ENCODE measurements at regions not wholly inside any gene's neighbourhood (a gene's known extent, or its start where the extent isn't known, plus 50 kb on each side); places are given as distances from the start of the nearest gene placed in this dataset. TPM values are rescaled to one million over a fixed set of nuclear protein-coding genes. Genes with fewer than 3 reads are reported as not detected.

DNA sequence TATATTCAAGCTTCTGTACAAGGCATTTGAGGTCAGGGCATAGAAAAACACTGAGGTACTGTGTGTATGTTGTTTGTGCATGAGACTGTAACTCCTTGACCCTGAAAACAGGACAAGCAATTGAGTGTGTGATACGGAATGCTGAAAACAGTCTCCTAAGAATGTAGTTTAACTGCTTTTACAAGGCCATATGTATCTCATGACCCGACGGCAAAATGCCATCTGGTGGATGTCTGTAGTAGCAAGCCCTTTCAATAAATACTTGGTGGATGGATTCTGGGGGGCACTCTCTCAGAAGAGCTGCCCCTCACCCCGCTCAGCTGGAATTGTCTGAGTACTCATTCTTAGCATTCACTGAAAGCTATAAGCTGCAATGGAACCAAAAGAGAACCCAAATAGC lies 69.3 kb upstream of the EYS start:
- TF ChIP-seq, protein P1, sequence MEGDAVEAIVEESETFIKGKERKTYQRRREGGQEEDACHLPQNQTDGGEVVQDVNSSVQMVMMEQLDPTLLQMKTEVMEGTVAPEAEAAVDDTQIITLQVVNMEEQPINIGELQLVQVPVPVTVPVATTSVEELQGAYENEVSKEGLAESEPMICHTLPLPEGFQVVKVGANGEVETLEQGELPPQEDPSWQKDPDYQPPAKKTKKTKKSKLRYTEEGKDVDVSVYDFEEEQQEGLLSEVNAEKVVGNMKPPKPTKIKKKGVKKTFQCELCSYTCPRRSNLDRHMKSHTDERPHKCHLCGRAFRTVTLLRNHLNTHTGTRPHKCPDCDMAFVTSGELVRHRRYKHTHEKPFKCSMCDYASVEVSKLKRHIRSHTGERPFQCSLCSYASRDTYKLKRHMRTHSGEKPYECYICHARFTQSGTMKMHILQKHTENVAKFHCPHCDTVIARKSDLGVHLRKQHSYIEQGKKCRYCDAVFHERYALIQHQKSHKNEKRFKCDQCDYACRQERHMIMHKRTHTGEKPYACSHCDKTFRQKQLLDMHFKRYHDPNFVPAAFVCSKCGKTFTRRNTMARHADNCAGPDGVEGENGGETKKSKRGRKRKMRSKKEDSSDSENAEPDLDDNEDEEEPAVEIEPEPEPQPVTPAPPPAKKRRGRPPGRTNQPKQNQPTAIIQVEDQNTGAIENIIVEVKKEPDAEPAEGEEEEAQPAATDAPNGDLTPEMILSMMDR (IDR thresholded peaks at IDR 0.05), result no peak
- no peak for DNase-seq (ENCODE audit: low spot score)
- no peak for ATAC-seq (ENCODE audit: low FRiP score)

DNA sequence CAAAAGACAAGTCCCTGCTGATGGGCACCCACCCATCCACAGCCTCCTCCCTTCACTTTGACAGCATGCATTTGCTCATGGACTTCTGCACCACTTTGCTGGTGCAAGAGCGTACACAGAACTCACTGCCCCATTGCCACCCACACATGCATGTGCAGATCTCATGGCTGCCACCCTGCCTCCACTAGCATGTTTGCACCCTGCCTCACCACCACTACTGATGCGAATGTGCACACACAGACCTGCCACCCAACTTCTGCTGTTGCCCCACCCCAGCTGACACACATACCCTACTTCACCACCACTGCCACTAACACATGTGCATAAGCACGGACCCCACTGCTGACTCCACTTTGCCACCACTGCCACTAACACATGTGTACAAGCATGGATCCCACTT lies 64.9 kb upstream of the EYS start:
- TF ChIP-seq, protein P1 (IDR thresholded peaks at IDR 0.05), result no peak
- ATAC-seq (ENCODE audit: low FRiP score), result no peak

DNA sequence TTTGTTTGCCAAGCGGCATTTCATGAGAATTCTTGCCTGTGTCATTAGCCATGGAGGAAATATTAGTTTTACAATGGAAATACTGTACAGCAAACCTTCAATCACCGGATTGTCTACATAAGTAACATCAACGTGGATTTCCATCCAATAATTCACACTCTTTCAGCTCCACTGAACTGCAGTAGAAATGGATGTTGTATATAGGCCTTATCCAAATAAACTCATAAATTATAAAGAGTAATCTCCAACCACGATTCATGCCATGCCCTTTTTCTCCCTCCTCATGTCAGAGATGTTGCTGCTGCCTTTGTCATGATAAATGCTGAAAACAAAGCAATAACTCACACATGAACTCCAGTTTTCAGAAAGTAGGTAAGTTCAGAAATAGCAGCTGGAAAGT lies 54.9 kb upstream of the EYS start:
- no peak for ATAC-seq (ENCODE audit: low FRiP score)
- TF ChIP-seq, protein P1 (IDR thresholded peaks at IDR 0.05), result no peak
- no peak for DNase-seq (ENCODE audit: low spot score)

More for the DNA sequence above, 64.9 kb upstream of the EYS start:
- DNase-seq (ENCODE audit: low spot score), result no peak

DNA sequence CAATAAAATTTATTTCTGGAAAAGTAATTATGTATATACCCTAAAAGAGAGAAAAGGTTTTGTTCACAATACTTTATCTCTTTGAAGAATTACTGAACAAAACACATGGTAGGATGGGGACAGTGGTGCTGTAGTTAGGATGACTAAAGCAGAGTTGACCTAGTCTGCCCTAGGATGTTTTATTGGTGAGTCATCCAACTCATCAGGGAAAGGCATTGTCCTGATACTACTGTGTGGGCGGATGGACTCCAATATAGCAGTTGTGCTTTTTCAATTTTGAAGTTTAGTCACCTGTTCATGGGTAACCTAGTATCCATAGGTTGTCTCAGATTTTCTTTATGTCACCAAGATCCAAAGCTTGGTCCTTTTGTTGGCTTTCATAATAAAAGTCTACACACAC lies 53.3 kb upstream of the EYS start:
- no peak for DNase-seq (ENCODE audit: low spot score)
- ATAC-seq (ENCODE audit: low FRiP score), result no peak
- TF ChIP-seq, protein P1 (IDR thresholded peaks at IDR 0.05), result no peak

Small RNA genes in the stretch of these regions (small RNA-seq; reads per million reads assigned to genes)
- gene RF00019, result not detected
- not detected for gene RF00571
- gene RNA5SP208, result 0.39 reads per million
- not detected for gene RNU6-280P
- gene RNU7-66P, result not detected
